HFF-Myc (cell line): ENCODE measurements at regions not wholly inside any gene's neighbourhood (a gene's known extent, or its start where the extent isn't known, plus 50 kb on each side); places are given as distances from the start of the nearest gene placed in this dataset.

ENCODE experiments used
- DNase-seq: peaks from one replicate; pipeline ENCODE4 v3.0.0-alpha.2; 2011; ENCODE audit warnings: low read depth; ENCODE audit errors: extremely low read depth
- H3K4me3 ChIP-seq: replicated peaks from 2 replicates; pipeline ENCODE4 v1.5.1; 2011; ENCODE audit warnings: low read depth, mild to moderate bottlenecking, control low read depth, low read length
- TF ChIP-seq, protein P1 (sequence below): IDR thresholded peaks from 2 replicates; pipeline ENCODE4 v1.5.1; 2012; ENCODE audit warnings: mild to moderate bottlenecking, low read depth, low read length, control low read depth; ENCODE audit errors: missing control alignments

DNA sequence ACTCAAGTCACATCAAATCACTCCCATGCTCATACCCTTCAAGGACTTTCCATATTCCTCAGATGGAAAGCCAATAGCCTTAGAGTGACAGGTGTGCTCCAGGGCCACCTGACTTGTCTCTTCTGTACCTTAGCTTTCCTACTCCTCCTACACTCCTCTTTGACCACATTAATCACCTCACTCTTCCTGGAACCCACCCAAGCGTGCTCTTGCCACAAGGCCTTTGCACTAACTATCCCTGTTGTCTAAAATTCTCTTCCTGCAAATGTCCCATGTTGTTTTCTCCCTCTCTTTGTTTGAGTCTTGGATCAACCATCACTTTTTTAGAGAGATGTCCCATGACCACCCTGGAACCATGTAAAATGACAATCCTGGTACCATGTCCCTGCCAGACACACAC, 244.1 kb downstream of the AASDHPPT start:
- no peak overlapping the region for H3K4me3 ChIP-seq
- no peak for DNase-seq
- TF ChIP-seq, protein P1, sequence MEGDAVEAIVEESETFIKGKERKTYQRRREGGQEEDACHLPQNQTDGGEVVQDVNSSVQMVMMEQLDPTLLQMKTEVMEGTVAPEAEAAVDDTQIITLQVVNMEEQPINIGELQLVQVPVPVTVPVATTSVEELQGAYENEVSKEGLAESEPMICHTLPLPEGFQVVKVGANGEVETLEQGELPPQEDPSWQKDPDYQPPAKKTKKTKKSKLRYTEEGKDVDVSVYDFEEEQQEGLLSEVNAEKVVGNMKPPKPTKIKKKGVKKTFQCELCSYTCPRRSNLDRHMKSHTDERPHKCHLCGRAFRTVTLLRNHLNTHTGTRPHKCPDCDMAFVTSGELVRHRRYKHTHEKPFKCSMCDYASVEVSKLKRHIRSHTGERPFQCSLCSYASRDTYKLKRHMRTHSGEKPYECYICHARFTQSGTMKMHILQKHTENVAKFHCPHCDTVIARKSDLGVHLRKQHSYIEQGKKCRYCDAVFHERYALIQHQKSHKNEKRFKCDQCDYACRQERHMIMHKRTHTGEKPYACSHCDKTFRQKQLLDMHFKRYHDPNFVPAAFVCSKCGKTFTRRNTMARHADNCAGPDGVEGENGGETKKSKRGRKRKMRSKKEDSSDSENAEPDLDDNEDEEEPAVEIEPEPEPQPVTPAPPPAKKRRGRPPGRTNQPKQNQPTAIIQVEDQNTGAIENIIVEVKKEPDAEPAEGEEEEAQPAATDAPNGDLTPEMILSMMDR: no peak

DNA sequence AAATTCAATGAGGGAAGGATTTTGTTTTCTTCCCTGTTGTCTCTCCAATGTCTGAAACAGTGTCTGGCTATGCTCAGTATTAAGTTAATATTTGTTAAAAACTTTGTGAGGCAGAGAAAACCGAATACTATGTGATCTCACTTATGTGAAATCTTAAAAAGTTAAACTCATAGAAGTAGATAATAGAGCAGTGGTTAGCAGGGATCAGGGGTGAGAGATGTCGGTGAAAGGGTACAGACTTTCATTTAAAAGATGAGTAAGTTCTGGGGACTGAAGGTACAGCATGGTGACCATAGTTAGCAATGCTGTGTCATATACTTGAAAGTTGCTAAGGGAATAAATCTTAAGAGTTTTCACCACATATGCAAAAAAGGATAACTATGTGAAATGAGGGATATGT, 244.6 kb downstream of the AASDHPPT start:
- TF ChIP-seq, protein P1: no peak
- no peak for DNase-seq
- H3K4me3 ChIP-seq: no peak overlapping the region

DNA sequence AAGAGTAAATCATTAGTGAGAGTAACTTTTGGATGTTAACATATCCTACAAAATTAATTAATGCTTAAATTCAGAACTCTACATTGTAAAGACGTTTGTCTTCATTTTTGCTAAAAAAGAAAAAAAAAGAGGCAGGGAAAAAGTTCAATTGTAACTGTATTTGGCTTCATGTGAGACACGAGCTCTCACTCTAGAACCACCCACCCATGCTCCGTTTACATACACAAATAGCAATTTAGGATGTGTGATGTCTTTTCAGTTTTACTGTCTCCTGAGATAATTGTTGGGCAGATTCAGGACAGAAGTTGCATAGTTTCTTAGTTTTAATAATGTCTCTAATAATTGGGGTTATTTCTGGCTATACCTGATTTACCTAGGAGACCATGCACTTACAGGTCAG, 248.6 kb downstream of the AASDHPPT start:
- no peak for DNase-seq
- TF ChIP-seq, protein P1: no peak
- no peak overlapping the region for H3K4me3 ChIP-seq

DNA sequence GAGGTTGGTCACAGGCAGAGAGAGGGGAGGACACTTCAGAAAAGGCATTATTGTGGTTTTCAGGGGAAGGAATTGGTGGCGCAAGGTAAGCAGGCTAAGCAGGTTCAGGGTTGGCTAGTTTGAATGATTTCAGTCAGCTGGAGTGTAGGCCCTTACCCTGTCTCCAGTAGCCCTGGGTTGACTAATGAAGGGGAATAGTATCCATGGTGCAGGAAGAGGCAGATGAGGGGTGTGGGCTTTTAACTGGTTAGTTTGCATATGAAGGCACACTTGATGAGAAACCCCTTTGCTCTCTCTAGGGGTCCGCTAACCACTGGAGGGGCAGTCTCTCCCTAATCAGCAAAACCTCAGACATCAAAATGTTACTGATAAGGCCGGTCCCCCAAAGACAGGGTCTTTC, 249.7 kb downstream of the AASDHPPT start:
- no peak for DNase-seq
- TF ChIP-seq, protein P1: no peak
- no peak overlapping the region for H3K4me3 ChIP-seq

DNA sequence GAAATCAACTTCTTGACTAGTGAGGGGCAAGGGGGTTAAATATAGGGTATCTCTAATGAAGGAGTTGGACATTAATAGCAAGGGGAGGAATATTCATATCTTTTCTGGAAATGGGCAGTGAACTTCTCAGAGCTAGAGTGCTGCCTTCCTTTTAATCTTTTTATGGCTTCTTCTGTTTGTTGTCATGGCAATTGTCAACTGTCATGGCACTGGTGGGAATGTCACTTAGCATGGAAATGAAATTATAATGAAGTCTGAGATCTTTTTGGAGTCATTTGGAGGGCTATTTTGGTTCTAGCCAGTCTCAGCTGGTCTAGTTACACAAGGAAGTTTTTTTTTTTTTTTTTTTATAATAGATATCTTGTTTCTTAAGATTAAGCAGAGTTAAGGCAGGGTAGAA, 250.2 kb downstream of the AASDHPPT start:
- TF ChIP-seq, protein P1: no peak
- H3K4me3 ChIP-seq: no peak overlapping the region
- DNase-seq: no peak

DNA sequence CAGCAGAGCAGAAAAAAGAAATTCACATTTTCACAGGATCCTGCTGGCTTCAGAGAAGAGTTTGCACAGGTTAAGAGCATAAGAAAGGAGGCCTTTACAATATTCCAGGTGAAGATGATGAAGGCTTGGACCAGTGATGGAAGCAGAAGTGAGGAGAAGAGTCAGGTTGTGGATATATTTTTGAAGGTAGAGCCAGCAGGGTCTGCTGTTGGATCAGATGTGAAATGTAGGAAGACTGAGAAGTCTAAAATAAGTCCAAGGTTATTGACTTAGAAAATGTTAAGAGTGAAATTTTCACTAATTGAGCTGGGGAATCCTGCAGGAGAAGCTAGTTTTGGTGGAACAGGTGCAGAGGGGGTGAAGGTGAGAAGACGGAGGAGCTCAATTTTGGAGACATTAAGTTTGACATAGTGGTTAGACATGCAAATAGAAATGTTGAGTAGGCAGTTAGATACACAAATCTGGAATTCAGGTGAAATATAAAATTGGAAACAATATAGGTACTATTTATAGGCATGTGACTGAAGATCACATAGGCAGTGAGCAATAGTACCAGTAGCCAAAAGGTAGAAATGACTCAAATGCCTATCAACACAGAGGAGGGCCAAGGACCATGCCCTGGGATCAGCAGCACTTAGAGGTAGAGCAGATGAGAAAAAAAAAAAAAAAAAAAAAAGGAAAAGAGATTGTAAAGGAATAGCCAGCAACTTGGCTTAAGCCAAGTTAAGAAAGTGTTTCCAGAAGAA, 252.0 kb downstream of the AASDHPPT start:
- DNase-seq: no peak
- no peak overlapping the region for H3K4me3 ChIP-seq
- TF ChIP-seq, protein P1: no peak

DNA sequence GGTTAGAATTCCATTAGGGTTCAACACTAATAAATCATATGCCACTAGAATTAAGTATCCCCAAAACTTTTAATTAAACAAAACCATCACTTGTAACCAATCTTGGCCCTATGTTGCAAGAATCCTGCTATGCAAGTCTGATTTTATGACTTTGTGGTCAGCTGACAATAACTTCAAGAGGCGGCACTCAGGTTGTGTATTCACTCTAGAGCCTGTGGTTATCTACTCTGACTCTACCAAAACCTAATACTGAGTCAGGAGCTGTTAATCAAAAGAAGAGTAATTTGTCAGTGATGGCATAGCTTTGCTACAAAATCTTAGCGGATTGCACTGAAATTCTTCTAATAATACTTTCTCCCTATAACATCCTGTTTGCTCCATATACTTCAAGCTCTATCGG, 253.7 kb downstream of the AASDHPPT start:
- no peak overlapping the region for H3K4me3 ChIP-seq
- TF ChIP-seq, protein P1: no peak
- no peak for DNase-seq
